GM18511 (cell line): ENCODE measurements at regions not wholly inside any gene's neighbourhood (a gene's known extent, or its start where the extent isn't known, plus 50 kb on each side); places are given as distances from the start of the nearest gene placed in this dataset.

Experiments
- ATAC-seq: cut with Tn5 transposase; IDR thresholded peaks from one replicate; pipeline ENCODE4 v1.9.1; 2021; ENCODE audit warnings: mild to moderate bottlenecking, moderate library complexity; ENCODE audit not compliant: unreplicated experiment

DNA sequence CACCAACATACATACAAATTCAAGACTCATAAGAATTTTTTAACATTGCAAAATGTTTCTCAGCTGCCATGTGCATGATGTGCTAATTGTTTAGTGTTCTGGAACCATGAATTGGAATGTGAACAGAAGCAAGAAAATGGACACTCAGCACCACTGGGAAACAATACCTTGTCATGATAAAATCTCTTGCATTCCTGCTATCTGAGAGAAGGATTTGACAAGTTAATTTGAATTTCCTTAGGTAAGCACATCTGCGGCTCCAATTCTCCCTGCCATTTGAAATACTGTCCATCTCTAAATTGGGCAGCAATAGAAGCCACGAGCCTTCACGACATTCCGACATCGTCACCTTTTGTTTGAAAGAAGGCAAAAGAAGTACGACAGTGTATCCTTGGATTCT, 1104.6 kb upstream of the MAP3K7 start:
- ATAC-seq = no peak

DNA sequence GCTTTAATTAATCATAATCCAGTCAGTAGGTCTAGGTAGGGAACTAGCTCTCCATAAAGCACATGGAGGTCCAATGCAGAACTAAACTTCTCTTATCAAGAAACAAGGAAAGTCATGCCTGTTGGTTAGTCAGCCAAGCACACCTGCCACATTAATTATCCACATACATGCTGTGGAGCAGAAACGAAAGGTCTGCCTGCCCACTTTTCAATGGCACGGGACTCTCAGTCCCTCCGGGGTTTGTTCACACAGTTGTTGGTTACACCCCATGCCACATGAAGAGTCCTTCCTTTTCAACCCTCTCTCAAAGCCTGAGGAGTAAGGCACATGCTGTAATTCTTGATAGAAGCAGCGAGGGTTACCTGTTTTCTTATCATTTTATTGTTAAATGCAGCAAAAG, 1096.4 kb upstream of the MAP3K7 start:
- ATAC-seq = no peak

GRCh38 chr6:91681296-91681695, 1094.4 kb upstream of the MAP3K7 start:
- ATAC-seq = no peak

- ATAC-seq = no peak
Measured at GRCh38 chr6:91678679-91679446, 1092.0 kb upstream of the MAP3K7 start.

DNA sequence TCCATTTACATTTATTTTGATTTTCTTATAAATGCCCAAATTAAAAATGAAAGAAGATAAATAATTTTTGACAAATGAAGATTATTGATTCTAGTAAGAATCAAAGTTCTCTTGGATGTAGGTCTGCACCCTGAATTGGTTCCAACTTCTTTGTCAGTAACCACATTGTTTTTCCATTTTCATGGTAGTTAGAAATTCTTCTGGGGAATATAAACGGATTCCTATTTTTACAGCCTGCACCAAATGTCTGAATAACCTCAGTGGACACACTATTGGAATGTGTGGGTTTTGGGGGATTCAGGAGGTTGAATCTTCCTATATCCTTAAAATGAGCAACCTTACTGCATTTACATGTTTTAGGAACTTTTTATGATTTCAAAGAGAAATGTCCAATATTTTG, 1085.3 kb upstream of the MAP3K7 start:
- ATAC-seq = no peak

DNA sequence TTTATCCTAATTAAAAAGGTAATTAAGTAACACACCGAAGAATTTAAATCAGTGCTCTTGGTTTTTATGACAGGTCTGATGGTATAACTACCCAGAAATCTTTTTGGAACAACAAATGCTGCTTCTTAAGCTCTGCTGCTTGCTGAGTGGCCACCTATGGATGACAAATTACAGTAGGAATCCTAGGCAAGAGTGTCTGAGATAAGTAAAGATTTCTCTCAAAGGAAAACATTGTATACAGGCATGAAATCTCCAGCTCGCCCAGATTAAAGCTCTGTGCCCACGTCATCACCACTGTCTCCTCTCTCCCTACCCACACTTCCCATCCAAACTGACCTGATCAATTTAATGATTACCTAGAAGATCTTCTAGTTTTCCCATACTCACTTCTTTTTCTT, 1083.0 kb upstream of the MAP3K7 start:
- no peak for ATAC-seq

DNA sequence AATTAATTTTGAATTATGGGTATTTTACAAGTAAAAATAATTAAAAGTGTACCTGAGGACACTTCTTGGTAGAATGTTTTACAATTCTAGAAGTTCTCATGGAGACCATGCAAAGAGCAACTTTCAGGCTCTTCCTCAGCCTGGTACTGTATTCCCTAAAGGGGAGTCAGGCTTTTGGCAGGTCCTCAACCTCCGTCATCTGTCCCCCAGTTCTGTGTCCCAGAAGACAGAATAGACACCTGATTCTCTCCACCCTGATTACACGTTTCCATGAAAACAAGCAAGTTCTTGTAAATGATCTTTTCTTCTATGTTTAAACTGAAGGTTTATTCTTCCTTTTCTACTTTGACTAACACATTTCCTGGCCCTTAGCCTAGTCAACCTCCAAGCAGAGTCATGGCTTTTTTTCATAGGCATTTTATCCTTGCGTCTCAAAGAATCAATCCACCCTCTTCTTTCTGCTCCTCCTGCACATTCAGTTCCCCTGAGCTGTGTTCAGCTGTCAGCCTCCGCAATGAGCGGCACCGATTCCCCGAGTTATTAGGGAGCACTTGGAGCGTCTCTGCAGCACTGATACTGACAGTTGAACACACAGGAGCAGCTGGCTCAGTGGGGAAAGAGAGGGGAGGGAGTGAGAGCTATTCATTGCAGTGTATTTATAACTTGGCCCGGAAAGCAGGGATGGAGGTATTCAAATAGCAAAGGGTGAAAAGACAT, 1082.4 kb upstream of the MAP3K7 start:
- ATAC-seq = no peak

DNA sequence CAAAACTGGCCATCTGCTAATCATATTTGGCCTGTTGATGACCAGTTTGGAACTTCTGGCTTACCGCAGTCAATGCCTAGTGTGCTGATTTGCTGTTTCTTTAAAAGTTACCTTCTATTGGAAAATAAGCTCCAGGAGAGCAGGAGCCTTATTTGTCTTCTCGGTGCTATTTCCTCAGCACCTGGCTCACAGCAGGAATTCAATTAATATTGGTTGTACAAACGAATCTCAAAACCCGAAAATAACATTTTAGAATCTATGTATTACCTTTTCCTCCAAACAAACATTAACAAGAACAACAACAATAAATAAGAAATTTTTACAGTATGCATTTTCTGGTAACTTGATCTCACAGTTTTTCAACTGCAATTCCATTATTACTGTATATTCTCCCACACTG, 1080.7 kb upstream of the MAP3K7 start:
- ATAC-seq = no peak

DNA sequence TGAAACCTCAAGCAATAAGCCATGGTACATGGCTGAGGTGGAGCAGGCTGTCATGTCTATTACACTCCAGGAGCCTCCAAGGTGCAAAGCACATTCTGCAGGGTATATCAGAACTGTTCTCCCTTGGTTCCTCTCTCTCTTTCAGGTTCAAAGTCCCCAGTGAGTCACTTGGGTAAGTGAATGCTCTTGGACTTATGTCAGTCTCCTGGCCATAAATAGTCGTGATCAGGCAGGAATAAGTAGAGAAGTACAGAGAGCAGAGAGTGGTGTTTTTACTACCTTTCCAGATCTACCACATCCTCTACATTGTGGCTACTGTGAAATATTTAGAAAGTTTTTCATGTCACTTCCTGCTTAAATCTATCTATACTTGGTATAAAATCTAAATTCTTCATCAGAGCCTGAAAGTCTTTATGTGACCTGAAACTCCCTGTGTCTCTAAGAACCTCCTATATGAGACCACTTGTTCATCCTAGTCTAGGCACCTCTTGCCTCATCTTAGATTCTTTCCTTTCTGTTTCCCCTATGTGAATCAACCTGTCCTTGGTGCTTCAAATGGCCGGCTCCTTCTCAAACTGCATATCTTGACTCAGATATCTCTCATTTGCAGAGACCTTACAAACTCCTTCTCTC, 1077.6 kb upstream of the MAP3K7 start:
- peak; percentile 83 for ATAC-seq

DNA sequence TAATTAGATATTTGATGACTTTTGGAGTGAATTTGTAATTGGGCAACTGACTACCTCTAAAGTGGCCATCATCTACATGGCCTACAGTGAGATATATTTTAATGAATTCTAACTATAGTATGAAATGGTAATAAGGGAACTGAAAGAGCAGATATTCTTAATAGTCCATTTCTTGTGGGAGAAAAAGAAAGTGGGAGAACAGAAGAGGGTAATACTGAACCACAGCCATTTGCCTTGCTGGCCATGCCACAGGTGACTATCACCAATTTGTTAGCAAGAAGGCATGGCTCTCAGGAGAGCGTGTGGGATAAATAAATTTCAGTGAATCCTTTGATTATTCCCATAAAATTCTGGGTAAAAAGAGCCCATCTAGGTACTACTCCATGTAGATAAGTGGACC, 1074.0 kb upstream of the MAP3K7 start:
- no peak for ATAC-seq

DNA sequence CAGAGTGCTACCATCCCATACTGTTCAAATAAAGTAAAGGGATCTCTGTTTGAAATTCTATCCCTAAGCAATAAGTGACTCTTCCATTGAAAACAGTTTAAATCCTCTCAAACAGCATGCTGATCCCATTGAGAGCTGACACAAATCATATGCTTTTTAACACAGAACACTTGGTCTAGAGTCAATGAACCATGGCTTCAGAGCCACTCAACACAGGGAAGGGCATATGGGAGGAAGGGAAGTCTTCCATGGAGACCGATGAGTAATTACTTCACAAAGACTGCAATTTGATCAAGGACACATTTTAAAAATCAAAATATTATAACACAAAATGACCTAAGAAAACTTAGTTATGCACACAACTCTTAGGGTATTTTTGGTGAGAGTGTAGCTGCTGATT, 1073.0 kb upstream of the MAP3K7 start:
- ATAC-seq = no peak

DNA sequence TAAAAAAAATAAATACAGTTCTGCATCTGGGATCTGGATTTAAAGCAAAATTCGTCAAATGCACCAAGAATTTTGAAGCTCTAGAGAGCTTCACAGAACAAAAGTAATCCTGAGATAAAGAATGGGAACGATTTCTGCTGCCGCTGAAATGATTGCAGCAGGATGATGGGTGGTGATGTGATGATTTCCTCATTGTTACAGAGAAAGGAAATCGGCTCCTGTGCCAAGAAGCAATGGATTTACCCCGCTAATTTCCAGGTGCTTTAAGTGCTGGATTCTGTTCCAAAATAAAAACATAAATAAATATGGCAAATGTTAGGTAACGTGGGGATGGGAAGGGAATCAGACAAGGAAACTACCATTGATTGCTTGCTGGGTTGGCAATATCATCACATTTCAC, 1067.9 kb upstream of the MAP3K7 start:
- ATAC-seq = no peak

DNA sequence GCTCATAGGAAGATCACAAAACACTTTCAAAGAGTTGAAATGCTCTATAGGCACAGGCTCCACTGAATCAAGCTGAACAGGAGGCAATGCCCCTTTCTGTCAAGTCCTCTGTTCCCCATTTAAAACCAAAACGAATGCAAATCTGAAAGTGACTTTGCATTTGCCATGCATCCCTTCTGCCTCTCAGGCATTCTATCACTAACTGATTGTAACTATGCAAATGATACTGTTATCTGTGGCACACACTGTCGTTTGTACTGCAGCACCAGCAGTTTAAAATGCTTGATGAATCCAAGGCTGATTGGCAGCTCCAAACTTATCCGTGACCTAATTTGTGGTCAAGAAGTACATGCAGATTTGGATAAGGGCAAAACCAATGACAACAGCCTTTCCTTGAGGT, 1067.5 kb upstream of the MAP3K7 start:
- no peak for ATAC-seq

- ATAC-seq = no peak
Measured at GRCh38 chr6:91653895-91654294, 1067.0 kb upstream of the MAP3K7 start.

DNA sequence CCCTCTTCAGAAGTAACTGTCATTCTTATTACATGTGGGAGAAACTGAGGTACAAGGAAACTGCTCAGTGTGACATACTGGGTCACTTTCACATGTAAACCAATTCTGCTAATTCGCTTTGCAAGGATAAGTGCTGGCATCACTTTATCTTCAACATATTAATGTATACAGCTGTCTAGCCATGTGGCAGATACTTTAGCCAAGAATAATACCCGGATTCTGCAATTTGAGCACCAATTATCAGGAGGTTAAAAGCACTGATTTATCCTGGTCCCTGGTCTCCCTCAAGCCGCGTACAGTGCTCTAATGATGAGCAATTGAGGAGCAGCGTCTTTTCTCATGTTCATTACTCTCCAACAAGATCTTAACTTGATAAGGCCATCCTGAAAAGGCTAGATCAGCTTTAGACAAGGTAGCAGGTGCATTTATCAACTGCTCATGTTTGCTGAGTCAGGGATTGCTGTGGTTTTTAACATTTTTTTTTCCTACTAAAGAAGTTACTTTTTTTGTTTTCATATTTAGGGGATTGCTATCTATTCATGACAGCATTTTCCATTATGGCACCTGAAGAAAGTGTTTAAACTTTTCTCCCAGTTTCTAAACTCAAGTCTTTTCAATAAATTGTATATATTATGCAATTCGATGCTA, 1066.3 kb upstream of the MAP3K7 start:
- ATAC-seq = no peak

DNA sequence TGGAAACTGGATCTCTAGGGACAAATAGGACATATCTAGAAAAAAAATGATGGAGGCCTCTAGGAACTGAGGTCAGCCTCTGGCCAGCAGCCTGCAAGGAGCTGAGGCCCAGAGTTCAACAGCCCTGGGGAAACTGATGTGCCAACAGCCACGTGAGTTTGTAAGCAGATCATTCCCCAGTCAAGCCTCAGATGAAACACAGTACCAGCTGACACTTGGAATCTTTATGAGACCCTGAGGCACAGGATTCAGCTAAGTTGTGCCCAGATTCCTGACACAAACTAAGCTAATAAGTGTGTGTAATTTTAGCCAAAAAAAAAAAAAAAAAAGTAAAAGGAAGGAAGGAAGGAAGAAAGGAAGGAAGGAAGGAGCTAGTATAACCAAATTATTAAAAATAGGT, 1059.8 kb upstream of the MAP3K7 start:
- no peak for ATAC-seq

DNA sequence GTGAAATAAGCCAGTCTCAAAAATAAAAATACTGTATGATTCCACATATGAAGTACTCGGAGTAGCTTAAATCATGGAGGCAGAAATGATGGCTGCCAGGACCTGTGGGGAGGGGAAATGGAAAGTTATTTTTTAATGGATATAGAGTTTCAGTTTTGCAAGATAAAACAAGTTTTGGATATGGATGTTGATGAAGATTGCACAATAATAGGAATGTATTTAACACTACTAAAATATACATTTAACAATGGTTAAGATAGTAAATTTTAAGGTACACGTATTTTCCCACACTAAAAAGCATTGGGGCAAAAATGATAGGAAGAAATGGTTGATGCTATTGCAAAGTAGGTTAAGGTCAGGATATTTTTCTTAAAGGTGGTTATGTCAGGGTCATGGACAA, 1058.9 kb upstream of the MAP3K7 start:
- ATAC-seq = no peak

DNA sequence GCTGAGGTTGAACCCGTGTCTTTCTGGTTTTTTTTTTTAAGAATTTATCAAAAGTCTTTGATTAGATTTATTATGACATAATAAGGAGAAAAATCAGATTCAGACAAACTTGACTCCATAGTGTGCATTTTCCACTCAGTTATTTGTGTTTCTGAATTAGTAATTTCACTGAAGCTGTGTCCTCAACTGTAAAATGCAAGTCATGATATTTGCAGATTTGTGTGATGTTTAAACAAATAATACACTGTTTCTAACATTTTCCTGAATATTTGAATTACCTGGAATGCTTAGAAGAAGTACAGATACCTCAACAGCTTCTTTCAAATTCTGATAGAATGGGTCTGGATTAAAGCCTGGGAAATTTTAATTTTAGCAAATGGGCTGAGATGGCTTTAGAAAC, 1050.3 kb upstream of the MAP3K7 start:
- ATAC-seq = no peak

- ATAC-seq = no peak
Measured at GRCh38 chr6:91634791-91635190, 1047.9 kb upstream of the MAP3K7 start.

DNA sequence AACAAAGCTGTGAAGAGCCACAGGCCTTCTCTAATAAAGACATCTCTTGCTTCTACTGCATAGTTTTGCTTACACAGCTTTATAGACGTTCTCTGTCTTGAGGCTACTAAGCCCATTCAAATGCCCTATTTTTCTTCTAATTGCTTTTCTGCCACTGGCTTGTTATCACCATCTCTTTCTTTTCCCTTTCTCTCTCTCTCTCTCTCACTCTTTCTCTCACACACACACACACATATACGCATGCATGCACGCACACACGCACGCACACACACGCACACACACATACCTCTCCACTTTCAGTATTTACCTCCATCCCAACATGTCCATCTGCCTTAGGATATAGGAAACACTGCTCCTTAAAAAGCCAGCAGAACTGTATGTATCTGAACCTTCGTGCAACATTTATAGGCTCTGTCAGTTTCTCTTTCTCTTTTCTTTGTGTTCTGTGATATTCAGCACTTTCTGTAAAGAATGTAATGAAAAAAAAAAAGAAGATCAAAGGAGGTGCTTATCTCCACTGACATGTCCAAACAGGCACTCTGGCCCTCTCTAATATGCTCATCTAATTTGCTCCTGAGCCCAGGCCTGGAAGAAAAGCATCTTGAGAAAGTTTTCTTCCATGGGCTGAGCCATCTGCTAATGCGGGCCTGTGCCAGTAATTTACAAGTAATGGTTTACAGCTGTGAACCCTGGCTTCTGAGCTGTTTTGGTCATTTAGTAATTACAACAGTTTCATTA, 1046.7 kb upstream of the MAP3K7 start:
- no peak for ATAC-seq

- ATAC-seq = no peak
Measured at GRCh38 chr6:91632308-91632707, 1045.4 kb upstream of the MAP3K7 start.
